ENCODE measurements at regions not wholly inside any gene's neighbourhood (a gene's known extent, or its start where the extent isn't known, plus 50 kb on each side); places are given as distances from the start of the nearest gene placed in this dataset.

DNA sequence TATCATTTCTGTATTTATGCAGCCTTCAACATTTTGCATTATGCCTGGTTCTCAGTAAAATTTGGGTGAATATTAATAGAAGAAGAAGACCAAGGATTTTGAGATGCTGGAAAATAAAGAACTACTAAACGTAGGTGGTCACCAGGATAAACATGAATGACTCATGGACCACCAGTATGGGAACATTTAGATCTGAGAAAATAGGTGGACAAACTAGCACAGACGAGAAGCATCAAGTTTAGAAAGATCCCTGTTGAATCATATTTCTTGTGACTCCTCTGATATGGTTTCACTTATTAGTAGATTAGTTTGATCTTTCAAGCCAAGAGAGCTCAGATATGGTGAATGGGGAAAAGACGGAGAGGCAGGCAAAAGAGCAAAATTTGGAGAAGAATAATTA, 97.9 kb downstream of the RAP2B start:
- TF ChIP-seq CTCF (IDR thresholded peaks at IDR 0.05), result no peak
- TF ChIP-seq, protein P1, sequence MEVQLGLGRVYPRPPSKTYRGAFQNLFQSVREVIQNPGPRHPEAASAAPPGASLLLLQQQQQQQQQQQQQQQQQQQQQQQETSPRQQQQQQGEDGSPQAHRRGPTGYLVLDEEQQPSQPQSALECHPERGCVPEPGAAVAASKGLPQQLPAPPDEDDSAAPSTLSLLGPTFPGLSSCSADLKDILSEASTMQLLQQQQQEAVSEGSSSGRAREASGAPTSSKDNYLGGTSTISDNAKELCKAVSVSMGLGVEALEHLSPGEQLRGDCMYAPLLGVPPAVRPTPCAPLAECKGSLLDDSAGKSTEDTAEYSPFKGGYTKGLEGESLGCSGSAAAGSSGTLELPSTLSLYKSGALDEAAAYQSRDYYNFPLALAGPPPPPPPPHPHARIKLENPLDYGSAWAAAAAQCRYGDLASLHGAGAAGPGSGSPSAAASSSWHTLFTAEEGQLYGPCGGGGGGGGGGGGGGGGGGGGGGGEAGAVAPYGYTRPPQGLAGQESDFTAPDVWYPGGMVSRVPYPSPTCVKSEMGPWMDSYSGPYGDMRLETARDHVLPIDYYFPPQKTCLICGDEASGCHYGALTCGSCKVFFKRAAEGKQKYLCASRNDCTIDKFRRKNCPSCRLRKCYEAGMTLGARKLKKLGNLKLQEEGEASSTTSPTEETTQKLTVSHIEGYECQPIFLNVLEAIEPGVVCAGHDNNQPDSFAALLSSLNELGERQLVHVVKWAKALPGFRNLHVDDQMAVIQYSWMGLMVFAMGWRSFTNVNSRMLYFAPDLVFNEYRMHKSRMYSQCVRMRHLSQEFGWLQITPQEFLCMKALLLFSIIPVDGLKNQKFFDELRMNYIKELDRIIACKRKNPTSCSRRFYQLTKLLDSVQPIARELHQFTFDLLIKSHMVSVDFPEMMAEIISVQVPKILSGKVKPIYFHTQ (CRISPR knock-in tag; IDR thresholded peaks at IDR 0.05), result no peak
- no peak for TF ChIP-seq NFE2L1 (CRISPR knock-in tag; IDR thresholded peaks at IDR 0.05)
- TF ChIP-seq ZNF512 (CRISPR knock-in tag; IDR thresholded peaks at IDR 0.05; ENCODE audit: borderline replicate concordance), result no peak
- TF ChIP-seq IRF1 (CRISPR knock-in tag; IDR thresholded peaks at IDR 0.05), result no peak
- no peak for TF ChIP-seq CREB1 (CRISPR knock-in tag; IDR thresholded peaks at IDR 0.05)

Measured in WTC11 (cell line).